ENCODE measurements at regions not wholly inside any gene's neighbourhood (a gene's known extent, or its start where the extent isn't known, plus 50 kb on each side); places are given as distances from the start of the nearest gene placed in this dataset.

DNA sequence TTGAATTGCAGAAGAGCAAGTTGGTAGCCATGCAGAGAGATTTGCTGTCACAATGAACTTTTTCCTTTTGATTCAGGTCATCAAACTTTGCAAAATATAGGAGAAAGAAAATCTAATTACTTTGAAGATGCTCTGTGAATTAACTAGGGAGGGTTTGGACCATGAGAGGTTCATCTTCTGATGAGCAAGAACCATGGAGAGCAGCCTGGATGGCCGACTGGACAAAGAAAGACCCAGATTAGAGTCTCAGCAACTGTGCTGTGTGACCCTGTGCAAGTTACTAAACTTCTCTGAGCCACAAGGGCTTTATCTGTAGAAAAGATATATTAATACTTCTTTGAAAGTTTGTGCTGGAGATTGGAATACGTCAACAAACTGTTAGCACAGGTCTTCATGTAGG lies 122.6 kb upstream of the ADAMTS18 start:
- no peak for DNase-seq (ENCODE audit: low read depth)
- H3K4me3 ChIP-seq (ENCODE audit: control insufficient read depth, low read depth, low read length), result no peak overlapping the region
- TF ChIP-seq, protein P1, sequence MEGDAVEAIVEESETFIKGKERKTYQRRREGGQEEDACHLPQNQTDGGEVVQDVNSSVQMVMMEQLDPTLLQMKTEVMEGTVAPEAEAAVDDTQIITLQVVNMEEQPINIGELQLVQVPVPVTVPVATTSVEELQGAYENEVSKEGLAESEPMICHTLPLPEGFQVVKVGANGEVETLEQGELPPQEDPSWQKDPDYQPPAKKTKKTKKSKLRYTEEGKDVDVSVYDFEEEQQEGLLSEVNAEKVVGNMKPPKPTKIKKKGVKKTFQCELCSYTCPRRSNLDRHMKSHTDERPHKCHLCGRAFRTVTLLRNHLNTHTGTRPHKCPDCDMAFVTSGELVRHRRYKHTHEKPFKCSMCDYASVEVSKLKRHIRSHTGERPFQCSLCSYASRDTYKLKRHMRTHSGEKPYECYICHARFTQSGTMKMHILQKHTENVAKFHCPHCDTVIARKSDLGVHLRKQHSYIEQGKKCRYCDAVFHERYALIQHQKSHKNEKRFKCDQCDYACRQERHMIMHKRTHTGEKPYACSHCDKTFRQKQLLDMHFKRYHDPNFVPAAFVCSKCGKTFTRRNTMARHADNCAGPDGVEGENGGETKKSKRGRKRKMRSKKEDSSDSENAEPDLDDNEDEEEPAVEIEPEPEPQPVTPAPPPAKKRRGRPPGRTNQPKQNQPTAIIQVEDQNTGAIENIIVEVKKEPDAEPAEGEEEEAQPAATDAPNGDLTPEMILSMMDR (IDR thresholded peaks at IDR 0.05; ENCODE audit: control insufficient read depth, insufficient read depth, low read depth, low read length, missing control alignments), result no peak

DNA sequence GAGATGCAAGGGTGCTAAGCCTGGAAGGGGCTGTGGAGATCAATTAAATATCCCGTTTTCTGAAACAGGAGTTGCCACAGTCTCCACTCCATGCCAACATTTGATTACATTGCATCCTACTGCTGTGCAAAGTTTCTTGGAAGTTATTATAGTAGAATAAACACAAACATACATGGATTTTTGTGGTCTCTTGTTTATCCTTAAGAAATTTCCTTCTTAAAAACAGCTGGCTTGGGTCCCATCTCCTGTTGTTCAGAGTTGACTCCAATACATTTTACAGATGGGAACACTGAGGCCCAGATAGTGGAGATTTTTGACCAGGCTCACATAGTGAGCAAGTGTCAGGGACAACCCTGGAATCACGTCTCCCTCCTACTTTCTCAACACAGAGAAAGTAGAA lies 124.0 kb upstream of the ADAMTS18 start:
- no peak overlapping the region for H3K4me3 ChIP-seq (ENCODE audit: control insufficient read depth, low read depth, low read length)
- TF ChIP-seq, protein P1 (IDR thresholded peaks at IDR 0.05; ENCODE audit: control insufficient read depth, insufficient read depth, low read depth, low read length, missing control alignments), result no peak

DNA sequence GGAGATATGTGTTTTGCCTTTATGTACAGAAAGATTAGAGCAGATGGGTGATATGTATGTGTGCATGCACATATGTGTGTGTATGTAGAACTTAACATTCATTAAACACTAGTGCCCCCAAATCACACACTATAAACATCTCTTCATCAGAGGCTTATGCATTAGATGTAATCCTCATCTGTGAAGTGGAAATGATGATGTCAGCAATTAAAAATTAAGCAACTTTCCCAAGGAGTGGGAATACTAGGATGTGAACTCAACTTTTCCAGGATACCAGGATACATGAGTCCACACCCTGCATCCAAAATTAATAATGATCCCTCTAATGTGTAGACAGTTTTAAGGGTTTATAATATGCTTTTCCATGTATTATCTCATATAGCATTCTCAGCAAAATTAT lies 127.7 kb upstream of the ADAMTS18 start:
- H3K4me3 ChIP-seq (ENCODE audit: control insufficient read depth, low read depth, low read length), result no peak overlapping the region
- TF ChIP-seq, protein P1 (IDR thresholded peaks at IDR 0.05; ENCODE audit: control insufficient read depth, insufficient read depth, low read depth, low read length, missing control alignments), result no peak
- DNase-seq (ENCODE audit: low read depth), result no peak

More for the DNA sequence above, 124.0 kb upstream of the ADAMTS18 start:
- no peak for DNase-seq (ENCODE audit: low read depth)

DNA sequence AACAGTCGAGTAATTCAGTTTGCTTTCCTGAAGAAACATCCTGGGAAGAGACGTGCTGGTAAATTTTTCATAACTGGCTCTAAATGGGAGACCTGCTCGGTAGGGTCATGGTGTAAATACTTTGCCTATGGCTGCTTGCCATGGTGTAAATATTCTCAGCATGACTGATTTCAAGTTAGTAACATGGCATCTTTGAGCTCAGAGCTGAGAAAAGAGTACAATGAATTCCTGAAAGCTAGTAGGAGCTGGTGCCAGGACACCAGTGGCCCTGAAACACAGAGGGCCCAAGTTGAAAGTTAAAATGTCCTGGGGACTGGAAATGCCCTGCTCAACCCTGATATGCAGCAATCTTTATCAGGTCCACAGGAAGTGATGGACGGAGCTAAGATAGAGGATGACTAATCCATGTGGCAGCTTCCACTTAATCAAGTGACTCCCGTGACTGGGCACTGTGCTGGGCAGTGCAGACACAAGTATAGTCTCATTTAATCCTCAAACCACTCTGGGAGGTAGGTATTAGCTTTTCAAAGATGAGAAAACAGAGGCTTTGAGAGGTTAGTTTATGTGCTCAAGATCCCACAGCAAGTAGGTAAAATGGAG lies 130.1 kb upstream of the ADAMTS18 start:
- TF ChIP-seq, protein P1 (IDR thresholded peaks at IDR 0.05; ENCODE audit: control insufficient read depth, insufficient read depth, low read depth, low read length, missing control alignments), result no peak
- H3K4me3 ChIP-seq (ENCODE audit: control insufficient read depth, low read depth, low read length), result no peak overlapping the region
- DNase-seq (ENCODE audit: low read depth), result no peak

DNA sequence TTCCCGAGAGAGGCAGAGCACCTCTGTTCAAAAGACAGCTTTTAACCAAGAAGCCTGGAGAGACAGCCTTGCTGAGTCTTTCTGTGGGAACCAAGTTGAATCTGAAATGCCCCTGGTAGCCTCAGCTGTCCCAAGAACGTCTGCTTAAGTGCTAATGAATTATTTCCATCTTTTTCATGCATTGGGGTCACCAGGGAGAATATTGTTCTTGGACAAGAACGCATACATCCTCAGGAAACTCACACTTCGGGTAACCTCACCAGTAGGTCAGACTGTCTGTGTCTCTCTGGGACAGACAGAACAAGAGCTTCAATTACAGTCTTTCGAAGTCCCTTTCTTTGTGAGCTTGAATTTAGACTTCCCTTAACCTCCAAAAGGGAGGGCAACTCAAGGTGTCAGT lies 134.6 kb upstream of the ADAMTS18 start:
- DNase-seq (ENCODE audit: low read depth), result no peak
- TF ChIP-seq, protein P1 (IDR thresholded peaks at IDR 0.05; ENCODE audit: control insufficient read depth, insufficient read depth, low read depth, low read length, missing control alignments), result no peak
- no peak overlapping the region for H3K4me3 ChIP-seq (ENCODE audit: control insufficient read depth, low read depth, low read length)

DNA sequence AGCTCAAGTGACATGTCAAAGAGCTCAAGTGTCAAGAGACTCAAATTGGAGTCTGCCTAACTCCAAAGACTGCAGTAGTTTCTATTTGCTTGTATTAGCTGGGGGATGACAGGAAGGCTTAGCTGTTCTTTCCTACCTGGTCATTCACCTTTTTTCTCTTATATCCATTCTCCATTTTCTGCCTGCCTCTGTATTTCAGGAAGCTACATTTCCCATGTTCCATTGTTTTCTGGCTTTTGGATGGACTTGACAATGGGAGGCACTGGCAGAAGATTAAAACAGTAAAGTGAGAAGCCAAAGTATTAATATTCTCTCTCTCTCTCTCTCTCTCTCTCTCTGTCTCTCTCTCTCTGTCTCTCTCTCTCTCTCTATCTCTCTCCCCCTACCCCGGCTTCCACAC lies 135.7 kb upstream of the ADAMTS18 start:
- no peak for DNase-seq (ENCODE audit: low read depth)
- TF ChIP-seq, protein P1 (IDR thresholded peaks at IDR 0.05; ENCODE audit: control insufficient read depth, insufficient read depth, low read depth, low read length, missing control alignments), result no peak
- no peak overlapping the region for H3K4me3 ChIP-seq (ENCODE audit: control insufficient read depth, low read depth, low read length)

All from AG09309 (cell line).